Fibroblast of peridontal ligament (primary cell): ENCODE measurements at regions not wholly inside any gene's neighbourhood (a gene's known extent, or its start where the extent isn't known, plus 50 kb on each side); places are given as distances from the start of the nearest gene placed in this dataset.
A peak's percentile ranks its signal among the peaks of the same experiment; 100 is the strongest.

Source experiments
- DNase-seq: peaks from one replicate; pipeline ENCODE4 v3.0.0-alpha.2; 2010; ENCODE audit errors: extremely low read depth

DNA sequence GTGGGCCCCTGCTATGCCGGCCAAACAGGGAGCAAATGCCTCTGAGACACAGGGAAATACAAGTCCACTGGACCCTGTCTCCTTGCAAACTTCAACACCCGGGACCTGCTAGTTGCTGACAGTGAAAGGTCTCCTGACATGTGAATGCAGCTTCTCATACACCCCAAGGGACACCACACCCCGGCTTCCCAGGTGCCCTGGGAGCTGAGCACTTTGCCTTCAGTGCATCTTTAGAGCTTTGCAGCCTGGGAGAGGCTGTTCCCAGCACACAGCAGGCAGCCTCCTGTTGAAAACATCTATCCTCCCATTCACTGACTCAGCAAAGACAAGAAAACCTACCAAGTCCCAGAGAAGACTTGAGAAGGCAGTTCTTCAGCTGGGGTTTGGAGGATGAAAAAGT, 143.4 kb downstream of the COL6A3 start:
- DNase-seq = peak; percentile 22

GRCh38 chr2:237271698-237272652, 142.0 kb downstream of the COL6A3 start:
- no peak for DNase-seq
